HEK293 (cell line): ENCODE measurements at regions not wholly inside any gene's neighbourhood (a gene's known extent, or its start where the extent isn't known, plus 50 kb on each side); places are given as distances from the start of the nearest gene placed in this dataset.

Source experiments
- OSR2 ChIP-seq: fragments of 450-650 bp; formaldehyde crosslinking; IDR thresholded peaks from 2 replicates; pipeline ENCODE4 v1.5.1; 2016; ENCODE audit warnings: missing biosample characterization, missing genetic modification characterization
- PRDM10 ChIP-seq: fragments of 450-650 bp; formaldehyde crosslinking; IDR thresholded peaks from 2 replicates; pipeline ENCODE4 v1.5.1; 2016; ENCODE audit warnings: missing biosample characterization, missing genetic modification characterization
- ZBTB21 ChIP-seq: fragments of 450-650 bp; formaldehyde crosslinking; IDR thresholded peaks from 2 replicates; pipeline ENCODE4 v1.5.1; 2017; ENCODE audit warnings: missing biosample characterization, missing genetic modification characterization
- ZNF221 ChIP-seq: fragments of 450-650 bp; formaldehyde crosslinking; IDR thresholded peaks from 2 replicates; pipeline ENCODE4 v1.5.1; 2017; ENCODE audit warnings: missing biosample characterization, missing genetic modification characterization, borderline replicate concordance
- ZNF501 ChIP-seq: fragments of 450-650 bp; formaldehyde crosslinking; IDR thresholded peaks from 2 replicates; pipeline ENCODE4 v1.5.1; 2016; ENCODE audit warnings: missing biosample characterization, missing genetic modification characterization
- TF ChIP-seq, protein P1 (sequence below): fragments of 450-650 bp; formaldehyde crosslinking; IDR thresholded peaks from 2 replicates; pipeline ENCODE4 v1.5.1; 2016; ENCODE audit warnings: missing biosample characterization, missing genetic modification characterization

DNA sequence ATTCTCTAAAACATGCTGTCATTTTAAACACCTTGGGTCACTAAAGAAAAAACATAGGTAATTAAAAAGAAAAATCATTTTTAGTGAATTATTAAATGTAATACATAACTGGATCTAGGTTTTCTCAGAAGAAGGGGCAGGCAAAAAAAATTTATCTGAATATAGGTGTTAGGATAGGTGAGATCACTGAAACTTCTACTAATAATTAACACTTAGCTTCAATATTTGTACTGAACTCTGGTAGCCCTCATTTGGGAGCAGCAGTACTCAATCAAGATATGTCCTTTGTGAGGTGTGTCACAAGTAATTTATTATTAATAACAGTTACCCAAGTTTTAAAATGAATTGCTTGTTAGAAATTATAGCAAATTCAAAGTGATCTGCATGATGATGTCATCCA, 103.6 kb downstream of the ATP23 start:
- no peak for TF ChIP-seq ZNF221
- TF ChIP-seq, protein P1, sequence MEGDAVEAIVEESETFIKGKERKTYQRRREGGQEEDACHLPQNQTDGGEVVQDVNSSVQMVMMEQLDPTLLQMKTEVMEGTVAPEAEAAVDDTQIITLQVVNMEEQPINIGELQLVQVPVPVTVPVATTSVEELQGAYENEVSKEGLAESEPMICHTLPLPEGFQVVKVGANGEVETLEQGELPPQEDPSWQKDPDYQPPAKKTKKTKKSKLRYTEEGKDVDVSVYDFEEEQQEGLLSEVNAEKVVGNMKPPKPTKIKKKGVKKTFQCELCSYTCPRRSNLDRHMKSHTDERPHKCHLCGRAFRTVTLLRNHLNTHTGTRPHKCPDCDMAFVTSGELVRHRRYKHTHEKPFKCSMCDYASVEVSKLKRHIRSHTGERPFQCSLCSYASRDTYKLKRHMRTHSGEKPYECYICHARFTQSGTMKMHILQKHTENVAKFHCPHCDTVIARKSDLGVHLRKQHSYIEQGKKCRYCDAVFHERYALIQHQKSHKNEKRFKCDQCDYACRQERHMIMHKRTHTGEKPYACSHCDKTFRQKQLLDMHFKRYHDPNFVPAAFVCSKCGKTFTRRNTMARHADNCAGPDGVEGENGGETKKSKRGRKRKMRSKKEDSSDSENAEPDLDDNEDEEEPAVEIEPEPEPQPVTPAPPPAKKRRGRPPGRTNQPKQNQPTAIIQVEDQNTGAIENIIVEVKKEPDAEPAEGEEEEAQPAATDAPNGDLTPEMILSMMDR (tag by site-specific recombination) = no peak
- no peak for TF ChIP-seq OSR2 (tag by site-specific recombination)
- TF ChIP-seq ZNF501 (tag by site-specific recombination) = no peak
- no peak for TF ChIP-seq PRDM10 (tag by site-specific recombination)
- no peak for TF ChIP-seq ZBTB21 (tag by site-specific recombination)
